GM18867 (cell line): ENCODE measurements at regions not wholly inside any gene's neighbourhood (a gene's known extent, or its start where the extent isn't known, plus 50 kb on each side); places are given as distances from the start of the nearest gene placed in this dataset.

ENCODE experiments used
- ATAC-seq: cut with Tn5 transposase; IDR thresholded peaks from one replicate; pipeline ENCODE4 v1.9.1; 2021; ENCODE audit warnings: mild to moderate bottlenecking, moderate library complexity; ENCODE audit not compliant: unreplicated experiment

- ATAC-seq, result no peak
Observed at GRCh38 chr5:2658881-2659470, 92.5 kb downstream of the IRX2 start.

GRCh38 chr5:2658447-2658846 lies 93.0 kb downstream of the IRX2 start:
- ATAC-seq, result no peak

- ATAC-seq, result no peak
Observed at GRCh38 chr5:2657151-2657550, 94.3 kb downstream of the IRX2 start.

GRCh38 chr5:2656206-2656605 lies 95.3 kb downstream of the IRX2 start:
- no peak for ATAC-seq

GRCh38 chr5:2653991-2654390 lies 97.5 kb downstream of the IRX2 start:
- ATAC-seq, result no peak

- no peak for ATAC-seq
Observed at GRCh38 chr5:2651116-2651515, 100.4 kb downstream of the IRX2 start.

GRCh38 chr5:2642684-2643345 lies 108.7 kb downstream of the IRX2 start:
- ATAC-seq, result no peak

- no peak for ATAC-seq
Observed at GRCh38 chr5:2640717-2641116, 110.8 kb downstream of the IRX2 start.

GRCh38 chr5:2639425-2639824 lies 112.1 kb downstream of the IRX2 start:
- no peak for ATAC-seq

- ATAC-seq, result no peak
Observed at GRCh38 chr5:2634399-2635176, 116.9 kb downstream of the IRX2 start.

GRCh38 chr5:2633992-2634391 lies 117.5 kb downstream of the IRX2 start:
- ATAC-seq, result no peak

- ATAC-seq, result no peak
Observed at GRCh38 chr5:2631758-2632157, 119.7 kb downstream of the IRX2 start.

GRCh38 chr5:2629045-2629444 lies 122.4 kb downstream of the IRX2 start:
- no peak for ATAC-seq

- ATAC-seq, result no peak
Observed at GRCh38 chr5:2627867-2628266, 123.6 kb downstream of the IRX2 start.

- no peak for ATAC-seq
Observed at GRCh38 chr5:2626572-2626971, 124.9 kb downstream of the IRX2 start.

- ATAC-seq, result no peak
Observed at GRCh38 chr5:2622866-2623265, 128.6 kb downstream of the IRX2 start.

- no peak for ATAC-seq
Observed at GRCh38 chr5:2621631-2622030, 129.8 kb downstream of the IRX2 start.

- no peak for ATAC-seq
Observed at GRCh38 chr5:2619216-2619615, 132.3 kb downstream of the IRX2 start.

- no peak for ATAC-seq
Observed at GRCh38 chr5:2617461-2617860, 134.0 kb downstream of the IRX2 start.

- no peak for ATAC-seq
Observed at GRCh38 chr5:2615917-2616316, 135.6 kb downstream of the IRX2 start.

- no peak for ATAC-seq
Observed at GRCh38 chr5:2614571-2614970, 136.9 kb downstream of the IRX2 start.

GRCh38 chr5:2611659-2612058 lies 139.8 kb downstream of the IRX2 start:
- no peak for ATAC-seq
